Transverse colon (tissue), 4 donors: ENCODE measurements at regions not wholly inside any gene's neighbourhood (a gene's known extent, or its start where the extent isn't known, plus 50 kb on each side); places are given as distances from the start of the nearest gene placed in this dataset.

ENCODE experiments used
- EP300 ChIP-seq: sonication (generic); formaldehyde crosslinking; IDR thresholded peaks from one replicate; pipeline ENCODE4 v1.6.1; 2017; ENCODE audit warnings: antibody characterized with exemption, low read depth
- POLR2A ChIP-seq: fragments of 450-650 bp; IDR thresholded peaks from one replicate; pipeline ENCODE4 v1.6.1; 2016; ENCODE audit warnings: antibody characterized with exemption, mild to moderate bottlenecking, moderate library complexity
- POLR2AphosphoS5 ChIP-seq, 3 donors: sonication (generic); formaldehyde crosslinking; IDR thresholded peaks; one replicate each; pipeline ENCODE4 v1.6.1; 2016; ENCODE audit warnings: antibody characterized with exemption in 3 of 3
- TF ChIP-seq, protein P1 (sequence below), 5 experiments: fragments of 200-600 bp in 3 of 5; fragments of 450-650 bp in 2 of 5; sonication (generic) in 3 of 5; IDR thresholded peaks; 1 replicate in 2 of 5; 2 replicates in 3 of 5; pipeline ENCODE4 v1.5.1; 2016 to 2017; ENCODE audit warnings: antibody characterized with exemption in 5 of 5, inconsistent platforms in 3 of 5, mild to moderate bottlenecking in 2 of 5, moderate library complexity in 1 of 5

DNA sequence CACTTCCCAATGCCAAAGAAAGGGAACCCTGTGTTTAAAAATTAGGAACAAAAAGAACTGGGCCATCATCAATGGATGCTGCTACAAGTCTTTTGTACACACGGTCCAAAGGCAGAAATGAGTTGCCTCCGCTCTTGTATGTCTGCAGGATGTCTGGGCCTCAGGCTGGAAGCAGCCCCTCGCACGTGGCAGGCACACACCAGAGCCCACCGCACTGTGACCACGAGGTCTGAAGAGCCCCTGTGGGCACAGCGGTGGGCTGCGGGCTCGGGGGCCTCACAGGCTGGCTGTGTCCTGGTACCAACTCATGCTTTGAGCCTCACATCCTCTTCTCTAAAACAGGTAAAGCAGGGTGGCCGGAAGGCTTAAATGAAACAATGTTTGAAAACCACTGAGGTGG lies 309.3 kb downstream of the C16orf95 start:
- TF ChIP-seq, protein P1, sequence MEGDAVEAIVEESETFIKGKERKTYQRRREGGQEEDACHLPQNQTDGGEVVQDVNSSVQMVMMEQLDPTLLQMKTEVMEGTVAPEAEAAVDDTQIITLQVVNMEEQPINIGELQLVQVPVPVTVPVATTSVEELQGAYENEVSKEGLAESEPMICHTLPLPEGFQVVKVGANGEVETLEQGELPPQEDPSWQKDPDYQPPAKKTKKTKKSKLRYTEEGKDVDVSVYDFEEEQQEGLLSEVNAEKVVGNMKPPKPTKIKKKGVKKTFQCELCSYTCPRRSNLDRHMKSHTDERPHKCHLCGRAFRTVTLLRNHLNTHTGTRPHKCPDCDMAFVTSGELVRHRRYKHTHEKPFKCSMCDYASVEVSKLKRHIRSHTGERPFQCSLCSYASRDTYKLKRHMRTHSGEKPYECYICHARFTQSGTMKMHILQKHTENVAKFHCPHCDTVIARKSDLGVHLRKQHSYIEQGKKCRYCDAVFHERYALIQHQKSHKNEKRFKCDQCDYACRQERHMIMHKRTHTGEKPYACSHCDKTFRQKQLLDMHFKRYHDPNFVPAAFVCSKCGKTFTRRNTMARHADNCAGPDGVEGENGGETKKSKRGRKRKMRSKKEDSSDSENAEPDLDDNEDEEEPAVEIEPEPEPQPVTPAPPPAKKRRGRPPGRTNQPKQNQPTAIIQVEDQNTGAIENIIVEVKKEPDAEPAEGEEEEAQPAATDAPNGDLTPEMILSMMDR (IDR thresholded peaks at IDR 0.05), result no peak
- TF ChIP-seq POLR2AphosphoS5 (IDR thresholded peaks at IDR 0.05) (no peak), POLR2A (no peak), EP300 (no peak)
